NCI-H2107 treated with DMSO at 0.1 percent for 48 hours (cell line): ENCODE measurements at regions not wholly inside any gene's neighbourhood (a gene's known extent, or its start where the extent isn't known, plus 50 kb on each side); places are given as distances from the start of the nearest gene placed in this dataset.
"Not testable (repeated sequence)": the region's sequence is repeated elsewhere in the genome, so short reads cannot be mapped to it uniquely, and the experiment has no call there.

Experiments used
- DNase-seq: peaks from one replicate; lab custom pipeline; 2025; ENCODE audit not compliant: unreplicated experiment; lab: John Stamatoyannopoulos, UW

GRCh38 chr13:53343361-53343744, 314.7 kb downstream of the OLFM4 start:
- peak; percentile 41 for DNase-seq

GRCh38 chr13:53351021-53351420, 322.4 kb downstream of the OLFM4 start:
- no peak for DNase-seq

GRCh38 chr13:53357582-53357981, 329.0 kb downstream of the OLFM4 start:
- DNase-seq: no peak

GRCh38 chr13:53368948-53369347, 340.3 kb downstream of the OLFM4 start:
- no peak for DNase-seq

- no peak for DNase-seq
Observed at GRCh38 chr13:53379485-53379884, 350.9 kb downstream of the OLFM4 start.

GRCh38 chr13:53382008-53382407, 353.4 kb downstream of the OLFM4 start:
- no peak for DNase-seq

- no peak for DNase-seq
Observed at GRCh38 chr13:53398051-53398450, 369.4 kb downstream of the OLFM4 start.

GRCh38 chr13:53405616-53406015, 377.0 kb downstream of the OLFM4 start:
- no peak for DNase-seq

- no peak for DNase-seq
Observed at GRCh38 chr13:53408306-53408705, 379.7 kb downstream of the OLFM4 start.

GRCh38 chr13:53408847-53409568, 380.4 kb downstream of the OLFM4 start:
- no peak for DNase-seq

- DNase-seq: peak; percentile 25
Observed at GRCh38 chr13:53411463-53411862, 382.9 kb downstream of the OLFM4 start.

GRCh38 chr13:53415135-53415534, 386.5 kb downstream of the OLFM4 start:
- no peak for DNase-seq

GRCh38 chr13:53417601-53418000, 389.0 kb downstream of the OLFM4 start:
- DNase-seq: no peak

- no peak for DNase-seq
Observed at GRCh38 chr13:53422415-53422814, 393.8 kb downstream of the OLFM4 start.

GRCh38 chr13:53436396-53436795, 407.8 kb downstream of the OLFM4 start:
- DNase-seq: no peak

- DNase-seq: no peak
Observed at GRCh38 chr13:53439439-53440225, 411.0 kb downstream of the OLFM4 start.

- DNase-seq: no peak
Observed at GRCh38 chr13:53442979-53443378, 414.4 kb downstream of the OLFM4 start.

GRCh38 chr13:53445686-53446085, 417.1 kb downstream of the OLFM4 start:
- DNase-seq: no peak

GRCh38 chr13:53447456-53447855, 418.8 kb downstream of the OLFM4 start:
- no peak for DNase-seq

- DNase-seq: no peak
Observed at GRCh38 chr13:53447863-53448262, 419.2 kb downstream of the OLFM4 start.

GRCh38 chr13:53452263-53452808, 423.7 kb downstream of the OLFM4 start:
- not testable (repeated sequence) for DNase-seq

- no peak for DNase-seq
Observed at GRCh38 chr13:53460796-53461195, 432.2 kb downstream of the OLFM4 start.
